ENCODE measurements at regions not wholly inside any gene's neighbourhood (a gene's known extent, or its start where the extent isn't known, plus 50 kb on each side); places are given as distances from the start of the nearest gene placed in this dataset.

- POLR2A ChIA-PET = interaction anchor here (1.0 to 1.9 kb wide), 2 partner anchors 278 to 279 kb away, joined by 4 to 8 read pairs; partner anchors contain the start of gene CITED2
- peaks cover 21 to 29% of the 10 kb centered on the region in 2 experiments for H3K4me1 ChIP-seq (replicated peaks in 1 of 2; ENCODE audit: control insufficient read depth in 2 of 2, insufficient read depth in 2 of 2, low read length in 2 of 2)
- no peaks in the 10 kb centered on the region for H3K9me1 ChIP-seq (ENCODE audit: control insufficient read depth, insufficient read depth, low read length)
- in situ Hi-C loops (cut with MboI) (no loop called here), intact Hi-C loops (cut with micrococcal nuclease) (no loop called here)
- peak overlapping the region; percentile 12; the same call in 1 of the 2 replicates for H2AFZ ChIP-seq (ENCODE audit: low read depth, low read length)
- no peak overlapping the region for H3K9ac ChIP-seq (ENCODE audit: insufficient read depth in 1 of 2, low read depth in 2 of 2, low read length in 2 of 2)
- H3K79me2 ChIP-seq (ENCODE audit: control insufficient read depth, insufficient read depth, low read length) = no peaks in the 10 kb centered on the region
- peak in 1 of 4 experiments; percentile 31 for DNase-seq (ENCODE audit: extremely low read depth in 1 of 4, low spot score in 3 of 4)
- ATAC-seq = no peak
- no peaks in the 10 kb centered on the region for H3K36me3 ChIP-seq (ENCODE audit: control insufficient read depth, insufficient read depth, low read length)
- no peak overlapping the region for H3K4me3 ChIP-seq
- CTCF ChIA-PET (ENCODE audit: low intra/inter-chr PET ratio) = no interaction called here
- no peaks in the 10 kb centered on the region for H3K27me3 ChIP-seq (ENCODE audit: control insufficient read depth in 2 of 2, insufficient read depth in 2 of 2, low read length in 2 of 2)
- BruUV-seq (replicated peaks) = no TSS peak
- H3K9me3 ChIP-seq (replicated peaks; ENCODE audit: control insufficient read depth, insufficient read depth, low read depth, low read length) = no peaks in the 10 kb centered on the region
- H3K27ac ChIP-seq (ENCODE audit: extremely low read depth, low read depth, low read length) = no peak overlapping the region
- H3K4me2 ChIP-seq (ENCODE audit: insufficient read depth, low read length) = no peak overlapping the region
- no peaks in the 10 kb centered on the region for H4K20me1 ChIP-seq (replicated peaks; ENCODE audit: control insufficient read depth, insufficient read depth, low read length)
- no peak for FAIRE-seq
- WGBS (ENCODE audit: insufficient coverage, low coverage, missing lambda C conversion rate) = 45% methylated on average over 4 of the region's 4 CpGs
- no peak for TF ChIP-seq ATF6 (CRISPR knock-in tag; IDR thresholded peaks at IDR 0.05)
- no peak for TF ChIP-seq RBM14 (IDR thresholded peaks at IDR 0.05; ENCODE audit: borderline replicate concordance, insufficient read depth, low read depth, low read length)
- no peak for TF ChIP-seq THRA (IDR thresholded peaks at IDR 0.05)
- TF ChIP-seq, protein P1, sequence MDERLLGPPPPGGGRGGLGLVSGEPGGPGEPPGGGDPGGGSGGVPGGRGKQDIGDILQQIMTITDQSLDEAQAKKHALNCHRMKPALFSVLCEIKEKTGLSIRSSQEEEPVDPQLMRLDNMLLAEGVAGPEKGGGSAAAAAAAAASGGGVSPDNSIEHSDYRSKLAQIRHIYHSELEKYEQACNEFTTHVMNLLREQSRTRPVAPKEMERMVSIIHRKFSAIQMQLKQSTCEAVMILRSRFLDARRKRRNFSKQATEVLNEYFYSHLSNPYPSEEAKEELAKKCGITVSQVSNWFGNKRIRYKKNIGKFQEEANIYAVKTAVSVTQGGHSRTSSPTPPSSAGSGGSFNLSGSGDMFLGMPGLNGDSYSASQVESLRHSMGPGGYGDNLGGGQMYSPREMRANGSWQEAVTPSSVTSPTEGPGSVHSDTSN (CRISPR knock-in tag; IDR thresholded peaks at IDR 0.05; ENCODE audit: low read depth) = no peak
- TF ChIP-seq, protein P1 (tag; conservative IDR thresholded peaks at IDR 0.05; ENCODE audit: low read depth) = peak; percentile 69
- TF ChIP-seq PKNOX1 (IDR thresholded peaks at IDR 0.05) = peak; percentile 32; the same call in 1 of the 2 replicates
- TF ChIP-seq ERF (CRISPR knock-in tag; IDR thresholded peaks at IDR 0.05) = no peak
- no peak for TF ChIP-seq GABPB1 (CRISPR knock-in tag; IDR thresholded peaks at IDR 0.05)
- TF ChIP-seq, protein P2, sequence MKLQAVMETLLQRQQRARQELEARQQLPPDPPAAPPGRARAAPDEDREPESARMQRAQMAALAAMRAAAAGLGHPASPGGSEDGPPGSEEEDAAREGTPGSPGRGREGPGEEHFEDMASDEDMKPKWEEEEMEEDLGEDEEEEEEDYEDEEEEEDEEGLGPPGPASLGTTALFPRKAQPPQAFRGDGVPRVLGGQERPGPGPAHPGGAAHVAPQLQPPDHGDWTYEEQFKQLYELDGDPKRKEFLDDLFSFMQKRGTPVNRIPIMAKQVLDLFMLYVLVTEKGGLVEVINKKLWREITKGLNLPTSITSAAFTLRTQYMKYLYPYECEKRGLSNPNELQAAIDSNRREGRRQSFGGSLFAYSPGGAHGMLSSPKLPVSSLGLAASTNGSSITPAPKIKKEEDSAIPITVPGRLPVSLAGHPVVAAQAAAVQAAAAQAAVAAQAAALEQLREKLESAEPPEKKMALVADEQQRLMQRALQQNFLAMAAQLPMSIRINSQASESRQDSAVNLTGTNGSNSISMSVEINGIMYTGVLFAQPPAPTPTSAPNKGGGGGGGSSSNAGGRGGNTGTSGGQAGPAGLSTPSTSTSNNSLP (IDR thresholded peaks at IDR 0.05; ENCODE audit: borderline replicate concordance, low read depth, low read length) = no peak
- no peak for TF ChIP-seq LARP7 (IDR thresholded peaks at IDR 0.05)
- TF ChIP-seq ZNF445 (CRISPR knock-in tag; IDR thresholded peaks at IDR 0.05; ENCODE audit: low read depth) = no peak
- no peak for TF ChIP-seq TAF15 (IDR thresholded peaks at IDR 0.05; ENCODE audit: low read depth, low read length)
- no peak for TF ChIP-seq DACH1 (IDR thresholded peaks at IDR 0.05; ENCODE audit: partially characterized antibody)
- no peak for TF ChIP-seq RBM15 (IDR thresholded peaks at IDR 0.05; ENCODE audit: insufficient read depth, low read length)
- no peak for TF ChIP-seq GTF2F1 (IDR thresholded peaks at IDR 0.05; ENCODE audit: low read depth, low read length)
Observed at GRCh38 chr6:139653111-139653510, 278.7 kb upstream of the CITED2 start.

Data from K562 (cell line).